Right renal pelvis (tissue), 4 donors: ENCODE measurements at regions not wholly inside any gene's neighbourhood (a gene's known extent, or its start where the extent isn't known, plus 50 kb on each side); places are given as distances from the start of the nearest gene placed in this dataset.

Experiments
- DNase-seq, 4 donors: peaks; one replicate each; pipeline ENCODE4 v3.0.0-alpha.2; 2013; ENCODE audit warnings: low read depth in 4 of 4, low spot score in 3 of 4, missing footprints in 1 of 4

GRCh38 chr13:74004109-74004508 is 130.1 kb downstream of the KLF12 start:
- DNase-seq = no peak

GRCh38 chr13:74003374-74003773 is 130.8 kb downstream of the KLF12 start:
- DNase-seq = no peak

GRCh38 chr13:74000876-74001275 is 133.3 kb downstream of the KLF12 start:
- no peak for DNase-seq

- DNase-seq = no peak
These were observed 135.6 kb downstream of the KLF12 start for GRCh38 chr13:73998631-73999030.

- no peak for DNase-seq
These were observed 136.2 kb downstream of the KLF12 start for GRCh38 chr13:73997964-73998363.

- DNase-seq = no peak
These were observed 137.6 kb downstream of the KLF12 start for GRCh38 chr13:73996569-73996968.

- DNase-seq = no peak
These were observed 138.5 kb downstream of the KLF12 start for GRCh38 chr13:73995736-73996135.

GRCh38 chr13:73993661-73994060 is 140.5 kb downstream of the KLF12 start:
- DNase-seq = no peak

- DNase-seq = no peak
These were observed 142.3 kb downstream of the KLF12 start for GRCh38 chr13:73991884-73992283.

- no peak for DNase-seq
These were observed 142.8 kb downstream of the KLF12 start for GRCh38 chr13:73991384-73991783.

- DNase-seq = no peak
These were observed 144.9 kb downstream of the KLF12 start for GRCh38 chr13:73989244-73989843.

- no peak for DNase-seq
These were observed 145.7 kb downstream of the KLF12 start for GRCh38 chr13:73988461-73988860.

GRCh38 chr13:73987618-73988017 is 146.6 kb downstream of the KLF12 start:
- no peak for DNase-seq

GRCh38 chr13:73985783-73986182 is 148.4 kb downstream of the KLF12 start:
- DNase-seq = no peak

GRCh38 chr13:73984949-73985691 is 149.1 kb downstream of the KLF12 start:
- no peak for DNase-seq

GRCh38 chr13:73984201-73984600 is 150.0 kb downstream of the KLF12 start:
- DNase-seq = no peak

GRCh38 chr13:73983109-73983508 is 151.1 kb downstream of the KLF12 start:
- no peak for DNase-seq

GRCh38 chr13:73981595-73981994 is 152.6 kb downstream of the KLF12 start:
- peak in 1 of 4 donors; percentile 5 for DNase-seq

- no peak for DNase-seq
These were observed 158.4 kb downstream of the KLF12 start for GRCh38 chr13:73975767-73976166.

GRCh38 chr13:73974051-73974450 is 160.2 kb downstream of the KLF12 start:
- DNase-seq = no peak

- no peak for DNase-seq
These were observed 161.0 kb downstream of the KLF12 start for GRCh38 chr13:73973156-73973555.

- DNase-seq = no peak
These were observed 161.7 kb downstream of the KLF12 start for GRCh38 chr13:73972545-73972944.
